B cell (primary cell): ENCODE measurements at regions not wholly inside any gene's neighbourhood (a gene's known extent, or its start where the extent isn't known, plus 50 kb on each side); places are given as distances from the start of the nearest gene placed in this dataset.

Experiments
- ATAC-seq: fragments of 200-7000 bp; cut with Tn5 transposase; one replicate; pipeline ENCODE4 v1.10.0; 2021; ENCODE audit warnings: low read depth, mild to moderate bottlenecking, moderate number of reproducible peaks, moderate library complexity
- CTCF ChIA-PET: fragments of 350-600 bp; sonication (Branson Sonifier 250); formaldehyde crosslinking; loops from one replicate; lab custom pipeline; 2021; ENCODE audit warnings: antibody characterized with exemption, inconsistent platforms; lab: Charles Lee
- POLR2A ChIA-PET: fragments of 350-600 bp; sonication (Branson Sonifier 250); formaldehyde crosslinking; loops from one replicate; lab custom pipeline; 2021; ENCODE audit warnings: antibody characterized with exemption; lab: Charles Lee
- DNase-seq: peaks from one replicate; pipeline ENCODE4 v3.0.0; 2013
- H2AFZ ChIP-seq: 2 replicates; pipeline ENCODE4 v1.6.1; 2012; ENCODE audit warnings: mild to moderate bottlenecking, low read depth, low read length; ENCODE audit not compliant: insufficient read depth, poor library complexity, severe bottlenecking
- H3K27ac ChIP-seq, 2 donors: 1 replicate in 1 of 2; 2 replicates in 1 of 2; pipeline ENCODE4 v1.5.1; 2012 to 2013; ENCODE audit warnings: low read length in 2 of 2, mild to moderate bottlenecking in 2 of 2, moderate library complexity in 1 of 2
- H3K27me3 ChIP-seq, 4 experiments: fragments of 200-600 bp in 1 of 4; sonication (generic) in 1 of 4; replicated peaks in 1 of 4; 1 replicate in 2 of 4; 2 replicates in 2 of 4; pipeline versions ENCODE4 v1.6.1 to v1.7.0; 2013 to 2016; ENCODE audit warnings: low read length in 3 of 4, mild to moderate bottlenecking in 2 of 4, mixed read lengths in 1 of 4, moderate library complexity in 1 of 4; ENCODE audit not compliant: insufficient read depth in 4 of 4, control insufficient read depth in 3 of 4; ENCODE audit errors: control extremely low read depth in 1 of 4
- H3K36me3 ChIP-seq, 2 experiments: replicated peaks in 1 of 2; 1 replicate in 1 of 2; 2 replicates in 1 of 2; pipeline versions ENCODE4 v1.6.1 to v1.7.1; 2013; ENCODE audit warnings: low read length in 1 of 2; ENCODE audit not compliant: insufficient read depth in 2 of 2, control insufficient read depth in 1 of 2; ENCODE audit errors: control extremely low read depth in 1 of 2, extremely low read depth in 1 of 2
- H3K4me1 ChIP-seq, 2 donors: fragments of 200-600 bp in 1 of 2; sonication (generic) in 1 of 2; 1 replicate in 1 of 2; 2 replicates in 1 of 2; pipeline versions ENCODE4 v1.5.1 to v1.6.1; 2013 to 2017; ENCODE audit warnings: low read length in 2 of 2; ENCODE audit not compliant: control insufficient read depth in 2 of 2, insufficient read depth in 2 of 2
- H3K4me2 ChIP-seq: replicated peaks from 2 replicates; pipeline ENCODE3; 2012; ENCODE audit warnings: mild to moderate bottlenecking, low read depth, low read length; ENCODE audit not compliant: poor library complexity, severe bottlenecking
- H3K4me3 ChIP-seq, 5 experiments: fragments of 200-600 bp in 1 of 5; sonication (generic) in 1 of 5; 1 replicate in 3 of 5; 2 replicates in 2 of 5; pipeline versions ENCODE4 v1.5.1 to v1.7.0; 2011 to 2016; ENCODE audit warnings: low read length in 4 of 5, mild to moderate bottlenecking in 4 of 5, low read depth in 2 of 5, control low read depth in 1 of 5, moderate library complexity in 1 of 5; ENCODE audit not compliant: insufficient read depth in 1 of 5; ENCODE audit errors: control extremely low read depth in 1 of 5, extremely low read depth in 1 of 5
- H3K79me2 ChIP-seq: fragments of 200-600 bp; sonication (generic); one replicate; pipeline ENCODE4 v1.6.0; 2016; ENCODE audit warnings: low read length; ENCODE audit not compliant: control insufficient read depth, insufficient read depth
- H3K9ac ChIP-seq: fragments of 200-600 bp; sonication (generic); 2 replicates; pipeline ENCODE4 v1.6.1; 2017; ENCODE audit warnings: mild to moderate bottlenecking, low read length, moderate library complexity
- H3K9me3 ChIP-seq, 3 donors: one replicate each; pipeline versions ENCODE4 v1.6.1 to v1.7.1; 2013; ENCODE audit warnings: low read length in 2 of 3; ENCODE audit not compliant: control insufficient read depth in 2 of 3, insufficient read depth in 1 of 3; ENCODE audit errors: control extremely low read depth in 1 of 3
- H4K20me1 ChIP-seq: 2 replicates; pipeline ENCODE4 v1.6.0; 2012; ENCODE audit warnings: mild to moderate bottlenecking, low read length; ENCODE audit not compliant: insufficient read depth, control insufficient read depth, poor library complexity, severe bottlenecking
- H3K27ac Mint-ChIP-seq: one replicate; pipeline ENCODE4 v1.8.0; 2021; ENCODE audit warnings: mixed read lengths
- H3K27me3 Mint-ChIP-seq: one replicate; pipeline ENCODE4 v1.8.0; 2021; ENCODE audit warnings: mixed read lengths
- H3K4me1 Mint-ChIP-seq: one replicate; pipeline ENCODE4 v1.8.0; 2021; ENCODE audit warnings: mixed read lengths
- H3K4me3 Mint-ChIP-seq: one replicate; pipeline ENCODE4 v1.8.0; 2021; ENCODE audit warnings: mixed read lengths
- H3K9me3 Mint-ChIP-seq: one replicate; pipeline ENCODE4 v1.8.0; 2022; ENCODE audit warnings: mixed read lengths; ENCODE audit not compliant: insufficient read depth
- EZH2 ChIP-seq: IDR thresholded peaks from 2 replicates; pipeline ENCODE4 v1.6.1; 2012; ENCODE audit warnings: borderline replicate concordance, low read depth, mild to moderate bottlenecking, moderate library complexity, low read length; ENCODE audit not compliant: insufficient read depth, poor library complexity, severe bottlenecking
- WGBS: methylation state at CpG from one replicate; pipeline ENCODE4 v1.1.5; 2013; ENCODE audit warnings: missing lambda C conversion rate; ENCODE audit not compliant: insufficient coverage; 5-methylcytosine and 5-hydroxymethylcytosine counted together
- intact Hi-C: fragments of 100-400 bp; cut with micrococcal nuclease; formaldehyde crosslinking; loops from one replicate; pipeline ENCODE4 v1.10.0; 2022
- TF ChIP-seq, protein P1 (sequence below): fragments of 200-600 bp; IDR thresholded peaks from one replicate; pipeline ENCODE4 v1.8.0; 2022; ENCODE audit warnings: antibody characterized with exemption, mild to moderate bottlenecking

GRCh38 chr4:79584902-79585301 is 176.9 kb upstream of the GK2 start:
- CTCF ChIA-PET = no interaction called here
- Histone ChIP-seq H4K20me1 (no peaks in the 10 kb centered on the region), H3K36me3 (no peaks in the 10 kb centered on the region), H3K4me3 (no peak overlapping the region), H3K4me2 (no peak overlapping the region), H3K9me3 (no peaks in the 10 kb centered on the region), H3K79me2 (no peaks in the 10 kb centered on the region), H2AFZ (no peak overlapping the region), H3K9ac (no peak overlapping the region), H3K27ac (no peak overlapping the region), H3K4me1 (no peaks in the 10 kb centered on the region), H3K27me3 (no peaks in the 10 kb centered on the region)
- Mint-ChIP-seq H3K4me3 (no peak overlapping the region), H3K27me3 (peaks cover 3% of the 10 kb centered on the region), H3K27ac (no peak overlapping the region), H3K4me1 (no peaks in the 10 kb centered on the region), H3K9me3 (peaks cover 3% of the 10 kb centered on the region)
- 71% methylated on average over 2 of the region's 3 CpGs for WGBS
- ATAC-seq (no peak), DNase-seq (no peak)
- POLR2A ChIA-PET = no interaction called here
- no peak for TF ChIP-seq EZH2
- TF ChIP-seq, protein P1, sequence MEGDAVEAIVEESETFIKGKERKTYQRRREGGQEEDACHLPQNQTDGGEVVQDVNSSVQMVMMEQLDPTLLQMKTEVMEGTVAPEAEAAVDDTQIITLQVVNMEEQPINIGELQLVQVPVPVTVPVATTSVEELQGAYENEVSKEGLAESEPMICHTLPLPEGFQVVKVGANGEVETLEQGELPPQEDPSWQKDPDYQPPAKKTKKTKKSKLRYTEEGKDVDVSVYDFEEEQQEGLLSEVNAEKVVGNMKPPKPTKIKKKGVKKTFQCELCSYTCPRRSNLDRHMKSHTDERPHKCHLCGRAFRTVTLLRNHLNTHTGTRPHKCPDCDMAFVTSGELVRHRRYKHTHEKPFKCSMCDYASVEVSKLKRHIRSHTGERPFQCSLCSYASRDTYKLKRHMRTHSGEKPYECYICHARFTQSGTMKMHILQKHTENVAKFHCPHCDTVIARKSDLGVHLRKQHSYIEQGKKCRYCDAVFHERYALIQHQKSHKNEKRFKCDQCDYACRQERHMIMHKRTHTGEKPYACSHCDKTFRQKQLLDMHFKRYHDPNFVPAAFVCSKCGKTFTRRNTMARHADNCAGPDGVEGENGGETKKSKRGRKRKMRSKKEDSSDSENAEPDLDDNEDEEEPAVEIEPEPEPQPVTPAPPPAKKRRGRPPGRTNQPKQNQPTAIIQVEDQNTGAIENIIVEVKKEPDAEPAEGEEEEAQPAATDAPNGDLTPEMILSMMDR = no peak
- intact Hi-C loops = no loop called here

GRCh38 chr4:79584352-79584751 is 176.3 kb upstream of the GK2 start:
- no peaks in the 10 kb centered on the region for H3K36me3 ChIP-seq
- DNase-seq (no peak), ATAC-seq (no peak)
- peaks cover 3% of the 10 kb centered on the region for H3K9me3 Mint-ChIP-seq
- CTCF ChIA-PET = no interaction called here
- intact Hi-C loops = no loop called here
- no peak overlapping the region for H3K27ac Mint-ChIP-seq
- POLR2A ChIA-PET = no interaction called here
- H3K4me3 ChIP-seq = no peak overlapping the region
- 100% methylated on average over 1 of the region's 1 CpG for WGBS
- no peaks in the 10 kb centered on the region for H3K4me1 Mint-ChIP-seq
- no peak overlapping the region for H2AFZ ChIP-seq
- no peaks in the 10 kb centered on the region for H3K9me3 ChIP-seq
- no peak overlapping the region for H3K9ac ChIP-seq
- no peak overlapping the region for H3K27ac ChIP-seq
- no peaks in the 10 kb centered on the region for H3K27me3 ChIP-seq
- H3K4me2 ChIP-seq = no peak overlapping the region
- TF ChIP-seq EZH2 = no peak
- TF ChIP-seq, protein P1 = no peak
- no peaks in the 10 kb centered on the region for H3K79me2 ChIP-seq
- H3K4me1 ChIP-seq = no peaks in the 10 kb centered on the region
- no peak overlapping the region for H3K4me3 Mint-ChIP-seq
- peaks cover 3% of the 10 kb centered on the region for H3K27me3 Mint-ChIP-seq
- H4K20me1 ChIP-seq = no peaks in the 10 kb centered on the region
